DMS153 treated with DMSO at 0.1 percent for 48 hours (cell line): ENCODE measurements at regions not wholly inside any gene's neighbourhood (a gene's known extent, or its start where the extent isn't known, plus 50 kb on each side); places are given as distances from the start of the nearest gene placed in this dataset.
"Not testable (repeated sequence)": the region's sequence is repeated elsewhere in the genome, so short reads cannot be mapped to it uniquely, and the experiment has no call there.

Source experiments
- DNase-seq: peaks from one replicate; lab custom pipeline; 2025; ENCODE audit not compliant: unreplicated experiment; lab: John Stamatoyannopoulos, UW

GRCh38 chr6:137545073-137545472 is 50.9 kb upstream of the OLIG3 start:
- no peak for DNase-seq

- no peak for DNase-seq
These were observed 53.0 kb upstream of the OLIG3 start for GRCh38 chr6:137547186-137547585.

DNA sequence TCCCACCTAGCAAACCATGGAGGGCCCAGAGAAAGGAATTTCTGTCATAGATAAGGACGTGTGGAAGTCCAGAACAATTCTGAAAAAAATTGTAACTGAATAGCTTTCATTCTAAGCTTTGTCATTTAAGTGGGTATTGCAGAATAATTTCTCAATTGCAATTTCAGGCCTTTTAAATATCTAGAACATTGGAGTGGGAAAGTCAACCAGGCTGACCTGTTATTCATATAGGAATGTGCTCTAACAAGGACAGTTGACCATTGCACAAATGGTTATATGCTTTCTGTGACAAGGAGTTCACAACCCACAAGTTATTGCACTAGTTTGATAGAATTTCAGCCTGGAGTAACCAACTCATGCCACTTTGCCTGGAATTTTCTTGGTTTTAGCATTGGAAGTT is 53.4 kb upstream of the OLIG3 start:
- DNase-seq = no peak

GRCh38 chr6:137549106-137549505 is 54.9 kb upstream of the OLIG3 start:
- DNase-seq = no peak

GRCh38 chr6:137550535-137550934 is 56.3 kb upstream of the OLIG3 start:
- DNase-seq = no peak

DNA sequence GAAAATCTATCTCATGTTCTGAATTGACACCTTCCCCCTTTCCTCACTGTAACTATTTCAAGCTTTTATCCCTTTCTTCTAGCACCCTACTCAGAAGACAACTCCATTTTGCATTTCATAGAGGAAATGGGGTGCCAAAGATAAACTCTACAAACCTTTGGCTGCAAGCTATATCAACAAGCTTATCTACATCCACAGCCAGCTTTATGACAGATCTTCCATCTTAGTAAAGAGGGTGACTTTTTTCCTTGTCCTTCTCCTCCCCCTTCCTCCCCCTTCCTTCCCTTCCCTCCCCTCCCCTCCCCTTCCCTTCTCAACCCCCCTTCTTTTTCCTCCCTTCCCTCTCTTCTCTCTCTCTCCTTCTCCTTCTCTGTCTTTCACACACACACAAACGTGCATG is 58.0 kb upstream of the OLIG3 start:
- DNase-seq = no peak

- no peak for DNase-seq
These were observed 58.6 kb upstream of the OLIG3 start for GRCh38 chr6:137552809-137553208.

DNA sequence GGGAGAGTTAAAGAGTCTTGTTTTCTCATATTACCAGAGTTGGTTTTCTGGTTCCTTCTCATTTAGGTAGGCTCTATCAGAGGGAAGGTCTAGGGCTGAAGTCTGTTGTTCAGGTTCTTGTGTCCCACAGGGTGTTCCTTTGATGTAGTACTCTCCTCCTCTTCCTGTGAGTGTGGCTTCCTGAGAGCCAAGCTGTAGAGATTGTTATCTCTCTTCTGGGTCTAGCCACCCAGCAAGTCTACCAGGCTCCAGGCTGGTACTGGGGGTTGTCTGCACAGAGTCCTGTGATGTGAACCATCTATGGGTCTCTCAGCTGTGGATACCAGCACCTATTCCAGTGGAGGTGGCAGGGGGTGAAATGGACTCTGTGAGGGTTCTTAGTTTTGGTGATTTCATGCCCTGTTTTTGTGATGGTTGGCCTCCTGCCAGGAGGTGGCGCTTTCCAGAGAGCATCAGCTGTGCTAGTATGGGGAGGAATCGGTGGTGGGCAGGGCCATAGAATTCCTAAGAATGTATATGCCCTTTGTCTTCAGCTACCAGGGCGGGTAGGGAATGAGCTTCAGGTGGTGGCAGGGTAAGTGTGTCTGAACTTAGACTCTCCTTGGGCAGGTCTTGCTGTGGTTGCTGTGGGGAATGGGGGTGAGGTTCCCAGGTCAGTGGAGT is 65.5 kb upstream of the OLIG3 start:
- DNase-seq = not testable (repeated sequence)

- no peak for DNase-seq
These were observed 66.0 kb upstream of the OLIG3 start for GRCh38 chr6:137560184-137560563.

GRCh38 chr6:137568067-137568466 is 73.9 kb upstream of the OLIG3 start:
- no peak for DNase-seq

- DNase-seq = peak; percentile 94
These were observed 76.2 kb upstream of the OLIG3 start for GRCh38 chr6:137570393-137570792.

- DNase-seq = no peak
These were observed 77.7 kb upstream of the OLIG3 start for GRCh38 chr6:137571854-137572253.

DNA sequence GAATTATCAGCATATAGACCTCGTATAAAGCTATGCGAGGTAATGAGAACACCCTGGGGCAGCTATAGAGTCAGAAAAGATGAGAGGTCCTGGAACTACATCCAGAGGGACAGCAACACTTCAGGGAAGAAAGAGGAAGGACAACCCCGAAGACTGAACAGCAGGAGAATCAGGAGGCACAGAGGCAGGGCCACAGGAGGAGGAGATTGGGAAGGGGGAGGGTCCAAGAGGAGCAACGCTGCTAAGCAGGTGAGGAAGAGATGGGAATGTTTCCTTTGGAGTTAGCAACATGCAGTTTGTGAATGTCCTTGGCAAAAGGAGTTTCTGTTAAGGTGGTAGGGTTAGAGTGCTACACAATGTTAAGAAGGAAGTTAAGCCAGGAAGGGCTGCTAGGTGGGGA is 79.5 kb upstream of the OLIG3 start:
- DNase-seq = no peak

DNA sequence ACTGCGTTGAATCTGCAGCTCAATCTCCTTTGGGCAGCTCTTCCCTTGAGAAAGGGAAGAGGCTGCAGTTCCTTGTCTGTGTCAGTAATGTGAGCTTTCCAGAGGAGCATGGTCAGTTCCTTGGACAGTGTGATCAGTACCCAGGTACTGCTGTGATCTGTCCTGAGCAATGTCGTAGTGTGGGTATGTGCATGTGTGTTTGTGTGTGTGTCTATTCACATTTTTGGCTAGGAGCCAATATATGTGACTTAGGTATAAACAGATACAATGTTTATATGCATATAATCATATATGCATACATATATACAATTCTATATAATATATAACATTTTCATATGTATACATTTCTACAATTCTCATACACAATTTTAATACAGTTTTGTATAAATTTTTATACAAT is 85.4 kb upstream of the OLIG3 start:
- no peak for DNase-seq

- DNase-seq = no peak
These were observed 87.0 kb upstream of the OLIG3 start for GRCh38 chr6:137581019-137581707.

- DNase-seq = not testable (repeated sequence)
These were observed 89.3 kb upstream of the OLIG3 start for GRCh38 chr6:137583519-137583918.

DNA sequence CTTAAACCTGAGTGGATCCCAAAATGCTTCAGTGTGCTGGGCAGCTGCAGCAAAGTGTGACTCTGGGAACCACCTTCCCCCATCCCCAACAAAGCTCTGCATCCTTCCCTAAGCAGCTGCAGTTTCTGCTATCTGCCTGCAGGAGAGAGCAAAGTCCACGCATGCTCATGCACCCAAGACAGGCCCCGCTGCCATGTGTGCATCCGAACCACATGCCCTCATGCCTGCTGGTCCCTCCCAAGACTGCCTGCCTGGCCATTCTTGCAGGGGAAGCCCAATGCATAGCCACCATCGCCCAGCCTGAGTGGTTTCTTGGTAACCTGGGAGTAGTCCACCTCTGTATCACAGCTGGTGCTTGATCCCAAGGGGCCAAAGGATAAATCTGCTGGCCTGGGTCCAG is 94.3 kb upstream of the OLIG3 start:
- DNase-seq = no peak

DNA sequence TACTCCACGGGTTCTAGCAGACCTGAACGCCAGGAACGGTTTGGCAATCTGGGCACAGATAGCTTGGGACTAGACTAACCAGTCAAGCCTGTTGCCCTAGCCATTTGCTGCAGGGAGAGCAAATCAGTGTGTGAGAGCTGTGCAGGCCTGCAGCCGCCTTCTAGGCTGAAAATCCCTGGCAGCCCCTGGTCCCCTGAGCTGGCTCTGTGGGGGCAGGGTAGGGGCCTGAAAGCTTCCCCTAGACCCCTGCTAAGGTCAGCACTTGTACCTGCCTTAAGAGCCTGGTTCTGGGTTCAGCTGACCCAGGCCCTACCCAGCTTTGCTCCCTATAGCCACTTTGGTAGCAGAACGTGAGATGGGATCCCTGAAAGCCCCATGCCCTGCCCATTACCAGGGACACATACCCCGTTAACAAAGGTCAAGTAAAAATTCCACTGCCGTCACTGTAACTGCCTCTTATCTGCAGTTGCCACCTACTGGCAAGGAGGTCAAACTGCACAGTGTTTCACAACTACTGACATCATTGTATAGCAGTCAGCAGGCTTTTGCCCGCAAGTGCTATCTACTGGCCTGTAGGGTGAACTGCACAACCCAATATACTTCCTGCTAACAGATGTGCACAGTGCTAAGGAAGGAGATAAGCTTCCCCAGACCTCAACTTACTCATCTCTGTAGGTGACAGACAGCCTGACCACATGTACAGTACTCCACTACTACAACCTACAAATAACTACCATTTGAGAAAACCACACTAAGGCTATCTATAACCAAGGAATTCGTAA is 95.1 kb upstream of the OLIG3 start:
- no peak for DNase-seq

GRCh38 chr6:137590684-137591083 is 96.5 kb upstream of the OLIG3 start:
- no peak for DNase-seq

DNA sequence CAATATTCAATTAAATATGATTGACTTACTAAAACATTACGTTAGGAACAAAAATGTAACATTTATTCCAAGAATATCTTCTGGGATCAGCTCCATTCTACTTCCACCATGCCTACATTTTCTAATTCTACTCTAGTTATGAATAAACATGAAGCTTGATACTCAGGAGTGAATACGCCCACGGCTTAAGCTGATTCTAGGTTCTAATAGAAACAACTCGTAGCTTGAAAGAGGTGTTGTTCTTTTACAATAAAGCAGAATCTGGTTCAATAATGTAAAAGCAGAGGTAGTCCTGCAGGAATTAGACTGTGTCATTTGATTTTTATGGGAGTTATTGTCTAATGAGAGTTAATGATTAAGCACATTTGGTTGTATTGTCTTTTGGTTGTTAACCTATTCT is 107.3 kb upstream of the OLIG3 start:
- no peak for DNase-seq

DNA sequence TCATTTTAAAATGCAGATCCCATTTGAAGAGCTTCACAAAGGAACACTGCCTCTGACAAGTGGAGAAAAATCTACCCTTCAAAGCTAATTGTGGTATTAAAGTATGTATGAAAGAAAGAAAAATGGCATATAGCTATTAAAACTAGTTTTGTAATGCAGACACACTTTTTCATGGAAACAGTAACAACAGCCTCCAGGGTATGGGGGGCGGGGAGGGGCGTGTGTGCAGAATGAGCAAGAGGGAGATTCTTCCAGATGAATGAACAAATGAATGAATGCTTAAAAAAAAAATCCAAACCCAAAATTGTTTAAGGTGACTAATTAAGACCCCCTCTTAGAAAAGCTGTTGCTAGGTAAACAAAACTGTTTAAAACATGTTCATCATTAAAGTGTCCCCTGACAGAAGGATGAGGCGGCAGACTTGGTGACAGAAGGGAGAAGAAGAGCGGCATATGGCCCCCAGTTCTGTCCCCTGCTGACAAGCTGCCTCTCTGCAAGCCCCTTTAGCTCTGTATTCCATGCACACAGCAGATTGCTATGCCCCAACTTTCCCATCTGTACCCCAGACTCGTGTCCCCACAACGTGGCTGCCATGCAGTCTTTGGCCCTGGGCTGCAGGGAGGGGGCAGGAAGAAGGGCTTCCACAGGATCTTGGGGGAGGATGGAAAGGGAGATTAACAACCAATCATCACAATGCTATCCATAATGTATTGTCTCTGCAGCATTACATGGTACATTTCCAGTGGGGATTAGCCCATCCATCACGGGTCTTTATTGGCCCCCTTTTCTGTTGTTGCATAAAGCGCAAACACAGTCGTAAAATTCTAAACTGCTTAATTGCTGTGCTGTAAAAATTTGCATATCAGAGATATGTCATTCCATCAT is 108.4 kb upstream of the OLIG3 start:
- DNase-seq = no peak
